Endothelial cell of umbilical vein (primary cell): ENCODE measurements at regions not wholly inside any gene's neighbourhood (a gene's known extent, or its start where the extent isn't known, plus 50 kb on each side); places are given as distances from the start of the nearest gene placed in this dataset.

Source experiments
- CTCF ChIP-seq, 2 donors: IDR thresholded peaks; 1 replicate in 1 of 2; 2 replicates in 1 of 2; pipeline ENCODE4 v1.5.1; 2011; ENCODE audit warnings: low read length in 2 of 2, mild to moderate bottlenecking in 2 of 2, moderate library complexity in 2 of 2, control low read depth in 1 of 2, inconsistent platforms in 1 of 2, low read depth in 1 of 2; ENCODE audit not compliant: insufficient read depth in 1 of 2; ENCODE audit errors: extremely low read depth in 1 of 2
- MAX ChIP-seq: IDR thresholded peaks from 2 replicates; pipeline ENCODE4 v1.6.1; 2011; ENCODE audit not compliant: insufficient read depth, insufficient read length
- MYC ChIP-seq: IDR thresholded peaks from one replicate; pipeline ENCODE4 v1.6.1; 2011; ENCODE audit warnings: mild to moderate bottlenecking, low read depth, low read length
- POLR2A ChIP-seq: IDR thresholded peaks from 2 replicates; pipeline ENCODE4 v1.6.1; 2012; ENCODE audit warnings: low read depth, mild to moderate bottlenecking, control low read depth, low read length
- POLR2AphosphoS5 ChIP-seq: IDR thresholded peaks from 2 replicates; pipeline ENCODE4 v1.6.1; 2012; ENCODE audit warnings: low read depth, mild to moderate bottlenecking, control low read depth, low read length, moderate library complexity; ENCODE audit not compliant: insufficient read depth

- TF ChIP-seq CTCF (IDR thresholded peaks at IDR 0.05; ENCODE audit: extremely low read depth in 1 of 2, insufficient read depth in 1 of 2, low read depth in 1 of 2, low read length in 2 of 2) (no peak), MYC (no peak), POLR2AphosphoS5 (no peak), POLR2A (no peak), MAX (no peak)
Measured at GRCh38 chr1:82044111-82044510, 243.4 kb downstream of the ADGRL2 start.
